IMR-90 (cell line): ENCODE measurements at regions not wholly inside any gene's neighbourhood (a gene's known extent, or its start where the extent isn't known, plus 50 kb on each side); places are given as distances from the start of the nearest gene placed in this dataset.

Experiments used
- ATAC-seq: fragments of 200-7000 bp; cut with Tn5 transposase; 2 replicates; pipeline ENCODE4 v1.9.1; 2020; ENCODE audit warnings: low read depth, mild to moderate bottlenecking, moderate library complexity
- BruUV-seq: library from RNA; stranded (reverse); fragments of 400-500 nt; replicated peaks from 2 replicates; lab custom pipeline; 2021; lab: Mats Ljungman, UMichigan
- CTCF ChIA-PET: fragments of 300-600 bp; formaldehyde crosslinking; extraction: SDS; loops from one replicate; lab custom pipeline; 2021; ENCODE audit warnings: antibody characterized with exemption; lab: Yijun Ruan, JAX
- POLR2A ChIA-PET: fragments of 300-600 bp; sonication (Branson Sonifier 250); formaldehyde crosslinking; loops from one replicate; lab custom pipeline; 2022; ENCODE audit warnings: antibody characterized with exemption; ENCODE audit not compliant: unreplicated experiment; lab: Charles Lee
- DNase-seq: peaks from one replicate; pipeline ENCODE4 v3.0.0; 2013
- H2AFZ ChIP-seq: replicated peaks from 2 replicates; pipeline ENCODE3; 2013; ENCODE audit warnings: low read length, mild to moderate bottlenecking; ENCODE audit not compliant: poor library complexity
- H2AK5ac ChIP-seq: 2 replicates; pipeline ENCODE4 v1.6.1; 2013; ENCODE audit warnings: low read depth, low read length, inconsistent platforms
- H2AK9ac ChIP-seq: replicated peaks from 2 replicates; pipeline ENCODE3; 2013; ENCODE audit warnings: mild to moderate bottlenecking, low read depth, low read length, moderate library complexity; ENCODE audit not compliant: poor library complexity
- H2BK120ac ChIP-seq: 2 replicates; pipeline ENCODE4 v1.6.1; 2013; ENCODE audit warnings: low read depth, low read length, inconsistent platforms
- H2BK15ac ChIP-seq: 3 replicates; pipeline ENCODE4 v1.6.1; 2013; ENCODE audit warnings: low read depth, low read length, inconsistent platforms
- H2BK20ac ChIP-seq: 2 replicates; pipeline ENCODE4 v1.6.1; 2013; ENCODE audit warnings: low read depth, mild to moderate bottlenecking, inconsistent platforms, low read length, moderate library complexity
- H2BK5ac ChIP-seq: 2 replicates; pipeline ENCODE4 v1.6.1; 2013; ENCODE audit warnings: mild to moderate bottlenecking, low read depth, low read length, inconsistent platforms; ENCODE audit not compliant: poor library complexity, severe bottlenecking
- H3K14ac ChIP-seq: replicated peaks from 2 replicates; pipeline ENCODE4 v1.6.1; 2013; ENCODE audit warnings: low read depth, low read length, inconsistent platforms
- H3K18ac ChIP-seq: 2 replicates; pipeline ENCODE4 v1.6.1; 2013; ENCODE audit warnings: low read depth, low read length, control low read depth
- H3K23ac ChIP-seq: 2 replicates; pipeline ENCODE4 v1.6.1; 2013; ENCODE audit warnings: low read depth, low read length, inconsistent platforms
- H3K27ac ChIP-seq: 2 replicates; pipeline ENCODE4 v1.5.1; 2013; ENCODE audit warnings: mild to moderate bottlenecking, control low read depth, low read length; ENCODE audit not compliant: insufficient read depth
- H3K27me3 ChIP-seq: 2 replicates; pipeline ENCODE4 v1.6.1; 2013; ENCODE audit warnings: low read length; ENCODE audit not compliant: control insufficient read depth, insufficient read depth
- H3K36me3 ChIP-seq: 2 replicates; pipeline ENCODE4 v1.6.1; 2013; ENCODE audit warnings: low read length, mixed read lengths; ENCODE audit not compliant: control insufficient read depth, insufficient read depth
- H3K4ac ChIP-seq: 2 replicates; pipeline ENCODE4 v1.6.1; 2013; ENCODE audit warnings: low read depth, low read length, inconsistent platforms
- H3K4me1 ChIP-seq: 2 replicates; pipeline ENCODE4 v1.6.1; 2013; ENCODE audit warnings: low read length, mixed read lengths; ENCODE audit not compliant: control insufficient read depth, insufficient read depth
- H3K4me2 ChIP-seq: 2 replicates; pipeline ENCODE4 v1.6.1; 2013; ENCODE audit warnings: low read depth, mild to moderate bottlenecking, control low read depth, low read length, moderate library complexity
- H3K4me3 ChIP-seq: 2 replicates; pipeline ENCODE4 v1.5.1; 2013; ENCODE audit warnings: low read depth, mild to moderate bottlenecking, control low read depth, low read length, moderate library complexity; ENCODE audit not compliant: insufficient read depth
- H3K56ac ChIP-seq: 2 replicates; pipeline ENCODE4 v1.6.1; 2013; ENCODE audit warnings: low read length, inconsistent platforms; ENCODE audit not compliant: insufficient read depth; ENCODE audit errors: extremely low read depth
- H3K79me1 ChIP-seq, 2 experiments: 2 replicates each; pipeline ENCODE4 v1.6.1; 2013; ENCODE audit warnings: low read length in 2 of 2, inconsistent platforms in 1 of 2, low read depth in 1 of 2
- H3K9ac ChIP-seq: 2 replicates; pipeline ENCODE4 v1.6.1; 2013; ENCODE audit warnings: low read depth, low read length, control low read depth
- H3K9me1 ChIP-seq: 2 replicates; pipeline ENCODE4 v1.6.1; 2013; ENCODE audit warnings: low read length, inconsistent platforms; ENCODE audit not compliant: insufficient read depth
- H3K9me3 ChIP-seq: 2 replicates; pipeline ENCODE4 v1.6.1; 2013; ENCODE audit warnings: low read length; ENCODE audit not compliant: control insufficient read depth, insufficient read depth
- H4K20me1 ChIP-seq: 2 replicates; pipeline ENCODE4 v1.6.1; 2013; ENCODE audit warnings: low read length, inconsistent platforms; ENCODE audit not compliant: insufficient read depth
- H4K5ac ChIP-seq: 2 replicates; pipeline ENCODE4 v1.6.1; 2013; ENCODE audit warnings: mild to moderate bottlenecking, low read depth, low read length, control low read depth
- H4K8ac ChIP-seq, 2 experiments: 2 replicates each; pipeline ENCODE4 v1.6.1; 2013; ENCODE audit warnings: low read depth in 2 of 2, low read length in 2 of 2, control low read depth in 1 of 2, inconsistent platforms in 1 of 2
- H4K91ac ChIP-seq: 2 replicates; pipeline ENCODE4 v1.6.1; 2013; ENCODE audit warnings: low read depth, low read length, inconsistent platforms; ENCODE audit not compliant: insufficient read depth
- BHLHE40 ChIP-seq: fragments of 150-350 bp; IDR thresholded peaks from 2 replicates; pipeline ENCODE4 v1.6.1; 2016; ENCODE audit warnings: mild to moderate bottlenecking, low read depth, low read length
- CEBPB ChIP-seq: IDR thresholded peaks from 2 replicates; pipeline ENCODE4 v1.6.1; 2012; ENCODE audit warnings: low read depth, low read length, improper control_type of control experiment
- CHD1 ChIP-seq: IDR thresholded peaks from 2 replicates; pipeline ENCODE4 v1.6.1; 2012; ENCODE audit warnings: low read depth, low read length, improper control_type of control experiment
- FOS ChIP-seq: fragments of 150-350 bp; IDR thresholded peaks from 2 replicates; pipeline ENCODE4 v1.6.1; 2016; ENCODE audit warnings: low read depth, low read length
- MAFK ChIP-seq: IDR thresholded peaks from 2 replicates; pipeline ENCODE4 v1.6.1; 2012; ENCODE audit warnings: low read depth, low read length, improper control_type of control experiment
- MAZ ChIP-seq: IDR thresholded peaks from 2 replicates; pipeline ENCODE4 v1.6.1; 2012; ENCODE audit warnings: low read depth, mild to moderate bottlenecking, low read length, improper control_type of control experiment, moderate library complexity, borderline replicate concordance
- MXI1 ChIP-seq: IDR thresholded peaks from 2 replicates; pipeline ENCODE4 v1.6.1; 2012; ENCODE audit warnings: low read depth, mild to moderate bottlenecking, low read length, moderate library complexity, borderline replicate concordance
- NFE2L2 ChIP-seq: fragments of 150-350 bp; IDR thresholded peaks from 2 replicates; pipeline ENCODE4 v1.6.1; 2016; ENCODE audit warnings: low read depth, mild to moderate bottlenecking, low read length
- POLR2A ChIP-seq: IDR thresholded peaks from 2 replicates; pipeline ENCODE4 v1.6.1; 2012; ENCODE audit warnings: mild to moderate bottlenecking, low read depth, low read length
- RAD21 ChIP-seq: IDR thresholded peaks from 2 replicates; pipeline ENCODE4 v1.6.1; 2012; ENCODE audit warnings: low read length, improper control_type of control experiment
- RCOR1 ChIP-seq: IDR thresholded peaks from 2 replicates; pipeline ENCODE4 v1.6.1; 2012; ENCODE audit warnings: mild to moderate bottlenecking, low read length, improper control_type of control experiment; ENCODE audit not compliant: insufficient replicate concordance
- RFX5 ChIP-seq: IDR thresholded peaks from 2 replicates; pipeline ENCODE4 v1.8.0; 2012; ENCODE audit warnings: low read depth, mild to moderate bottlenecking, low read length, moderate library complexity
- SMC3 ChIP-seq: fragments of 150-350 bp; IDR thresholded peaks from 2 replicates; pipeline ENCODE4 v1.6.1; 2016; ENCODE audit warnings: low read depth, mild to moderate bottlenecking, antibody characterized with exemption, low read length, moderate library complexity
- USF2 ChIP-seq: fragments of 150-350 bp; IDR thresholded peaks from 2 replicates; pipeline ENCODE4 v1.6.1; 2017; ENCODE audit warnings: mild to moderate bottlenecking, antibody characterized with exemption, low read length, low read depth
- WGBS, 2 experiments: methylation state at CpG; one replicate each; pipeline versions ENCODE4 v1.1.5 to v1.1.7; 2013; ENCODE audit warnings: missing lambda C conversion rate in 2 of 2; ENCODE audit not compliant: insufficient read length in 1 of 2; ENCODE audit errors: extremely low coverage in 2 of 2; 5-methylcytosine and 5-hydroxymethylcytosine counted together
- dilution Hi-C: fragments of 300-500 bp; cut with HindIII; formaldehyde crosslinking; loops from one replicate; pipeline ENCODE4 v1.14.3; 2018; ENCODE audit warnings: low sequenced_read_pairs; ENCODE audit not compliant: unreplicated experiment
- in situ Hi-C: fragments of 300-500 bp; cut with MboI; formaldehyde crosslinking; loops from 3 replicates; pipeline ENCODE4 v1.14.3; 2019; ENCODE audit warnings: low sequenced_read_pairs, inconsistent platforms, mixed read lengths
- intact Hi-C: fragments of 100-400 bp; cut with micrococcal nuclease; formaldehyde crosslinking; loops from 2 replicates; pipeline ENCODE4 v1.10.0; 2022
- TF ChIP-seq, protein P1 (sequence below): conservative IDR thresholded peaks from 2 replicates; pipeline ENCODE4 v1.5.1; 2012; ENCODE audit warnings: mild to moderate bottlenecking, low read depth, low read length, improper control_type of control experiment
- TF ChIP-seq, protein P2 (sequence below): fragments of 150-350 bp; IDR thresholded peaks from 2 replicates; pipeline ENCODE4 v1.6.1; 2016; ENCODE audit warnings: low read depth, mild to moderate bottlenecking, low read length, moderate library complexity, borderline replicate concordance

DNA sequence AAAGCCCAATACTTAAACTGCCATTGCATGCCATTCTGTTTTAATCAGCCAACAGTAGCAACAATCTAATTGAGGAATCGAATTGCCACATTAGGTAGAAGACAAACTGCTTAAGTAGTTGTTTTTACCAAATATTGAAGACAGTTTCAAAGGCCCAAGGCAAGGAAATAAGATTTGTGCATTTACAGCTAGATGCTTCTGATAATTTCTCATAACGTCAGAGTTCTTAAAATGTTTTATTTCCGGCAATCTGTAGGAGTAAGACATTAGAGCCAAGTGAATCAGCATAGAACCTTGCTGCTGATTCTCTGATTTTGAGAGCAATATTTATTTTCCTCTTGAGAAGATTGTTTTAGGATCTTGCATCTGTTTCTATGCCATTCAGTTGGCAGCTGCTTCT, 174.3 kb downstream of the RBM43 start:
- Histone ChIP-seq H2BK5ac (no peak overlapping the region), H3K14ac (no peak overlapping the region), H4K8ac (no peak overlapping the region), H2AFZ (no peak overlapping the region), H3K27me3 (peaks cover 2% of the 10 kb centered on the region; the same call in 1 of the 2 replicates), H3K4me2 (no peak overlapping the region), H3K56ac (no peak overlapping the region), H3K9ac (no peak overlapping the region), H3K27ac (no peak overlapping the region), H4K91ac (no peak overlapping the region), H3K36me3 (no peaks in the 10 kb centered on the region), H3K18ac (no peak overlapping the region), H3K9me3 (no peaks in the 10 kb centered on the region), H3K23ac (no peak overlapping the region), H4K5ac (no peak overlapping the region), H2BK15ac (no peak overlapping the region), H3K79me1 (no peaks in the 10 kb centered on the region), H3K4me3 (no peak overlapping the region), H3K9me1 (no peaks in the 10 kb centered on the region), H3K4ac (no peak overlapping the region), H2BK20ac (no peak overlapping the region), H2BK120ac (no peak overlapping the region), H2AK9ac (no peak overlapping the region), H4K20me1 (no peaks in the 10 kb centered on the region), H2AK5ac (no peak overlapping the region), H3K4me1 (no peaks in the 10 kb centered on the region)
- no TSS peak for BruUV-seq
- intact Hi-C loops (no loop called here), in situ Hi-C loops (no loop called here), dilution Hi-C loops (no loop called here)
- TF ChIP-seq RCOR1 (no peak), NFE2L2 (no peak), MAFK (no peak), BHLHE40 (no peak), POLR2A (no peak), RFX5 (no peak), SMC3 (no peak), USF2 (no peak), MAZ (no peak), CHD1 (no peak), FOS (no peak), MXI1 (no peak), CEBPB (no peak), RAD21 (no peak)
- TF ChIP-seq, protein P1, sequence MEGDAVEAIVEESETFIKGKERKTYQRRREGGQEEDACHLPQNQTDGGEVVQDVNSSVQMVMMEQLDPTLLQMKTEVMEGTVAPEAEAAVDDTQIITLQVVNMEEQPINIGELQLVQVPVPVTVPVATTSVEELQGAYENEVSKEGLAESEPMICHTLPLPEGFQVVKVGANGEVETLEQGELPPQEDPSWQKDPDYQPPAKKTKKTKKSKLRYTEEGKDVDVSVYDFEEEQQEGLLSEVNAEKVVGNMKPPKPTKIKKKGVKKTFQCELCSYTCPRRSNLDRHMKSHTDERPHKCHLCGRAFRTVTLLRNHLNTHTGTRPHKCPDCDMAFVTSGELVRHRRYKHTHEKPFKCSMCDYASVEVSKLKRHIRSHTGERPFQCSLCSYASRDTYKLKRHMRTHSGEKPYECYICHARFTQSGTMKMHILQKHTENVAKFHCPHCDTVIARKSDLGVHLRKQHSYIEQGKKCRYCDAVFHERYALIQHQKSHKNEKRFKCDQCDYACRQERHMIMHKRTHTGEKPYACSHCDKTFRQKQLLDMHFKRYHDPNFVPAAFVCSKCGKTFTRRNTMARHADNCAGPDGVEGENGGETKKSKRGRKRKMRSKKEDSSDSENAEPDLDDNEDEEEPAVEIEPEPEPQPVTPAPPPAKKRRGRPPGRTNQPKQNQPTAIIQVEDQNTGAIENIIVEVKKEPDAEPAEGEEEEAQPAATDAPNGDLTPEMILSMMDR: no peak
- TF ChIP-seq, protein P2, sequence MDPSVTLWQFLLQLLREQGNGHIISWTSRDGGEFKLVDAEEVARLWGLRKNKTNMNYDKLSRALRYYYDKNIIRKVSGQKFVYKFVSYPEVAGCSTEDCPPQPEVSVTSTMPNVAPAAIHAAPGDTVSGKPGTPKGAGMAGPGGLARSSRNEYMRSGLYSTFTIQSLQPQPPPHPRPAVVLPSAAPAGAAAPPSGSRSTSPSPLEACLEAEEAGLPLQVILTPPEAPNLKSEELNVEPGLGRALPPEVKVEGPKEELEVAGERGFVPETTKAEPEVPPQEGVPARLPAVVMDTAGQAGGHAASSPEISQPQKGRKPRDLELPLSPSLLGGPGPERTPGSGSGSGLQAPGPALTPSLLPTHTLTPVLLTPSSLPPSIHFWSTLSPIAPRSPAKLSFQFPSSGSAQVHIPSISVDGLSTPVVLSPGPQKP: no peak
- ChIA-PET CTCF (no interaction called here), POLR2A (no interaction called here)
- DNase-seq: no peak
- no peak for ATAC-seq
- no CpG with 5 or more reads among the region's 3 CpGs for WGBS, 2 experiments
